Trophoblast cell (in vitro differentiated cells and primary cell): ENCODE measurements at regions not wholly inside any gene's neighbourhood (a gene's known extent, or its start where the extent isn't known, plus 50 kb on each side); places are given as distances from the start of the nearest gene placed in this dataset.

Experiments
- DNase-seq, 2 donors: peaks; one replicate each; pipeline ENCODE4 v3.0.0-alpha.2; 2016
- H2AFZ ChIP-seq: 2 replicates; pipeline ENCODE4 v1.6.1; 2013; ENCODE audit warnings: low read length, moderate library complexity, mild to moderate bottlenecking; ENCODE audit not compliant: insufficient read depth, poor library complexity
- H2AK5ac ChIP-seq: 2 replicates; pipeline ENCODE4 v1.6.1; 2013; ENCODE audit warnings: mild to moderate bottlenecking, low read length
- H2BK120ac ChIP-seq: 2 replicates; pipeline ENCODE4 v1.6.1; 2013; ENCODE audit warnings: low read length, mild to moderate bottlenecking, moderate library complexity; ENCODE audit not compliant: insufficient read depth, poor library complexity
- H2BK12ac ChIP-seq: 2 replicates; pipeline ENCODE4 v1.6.1; 2013; ENCODE audit warnings: mild to moderate bottlenecking, low read length, moderate library complexity
- H2BK5ac ChIP-seq: 2 replicates; pipeline ENCODE4 v1.6.1; 2013; ENCODE audit warnings: low read length, low read depth, moderate library complexity, mild to moderate bottlenecking; ENCODE audit not compliant: poor library complexity
- H3K14ac ChIP-seq: 2 replicates; pipeline ENCODE4 v1.6.1; 2013; ENCODE audit warnings: mild to moderate bottlenecking, low read length
- H3K18ac ChIP-seq: 2 replicates; pipeline ENCODE4 v1.6.1; 2013; ENCODE audit warnings: mild to moderate bottlenecking, low read length
- H3K23ac ChIP-seq: 2 replicates; pipeline ENCODE4 v1.6.1; 2013; ENCODE audit warnings: low read length
- H3K27ac ChIP-seq: 2 replicates; pipeline ENCODE4 v1.5.1; 2013; ENCODE audit warnings: low read depth, mild to moderate bottlenecking, inconsistent platforms, low read length, moderate library complexity
- H3K27me3 ChIP-seq: 2 replicates; pipeline ENCODE4 v1.6.1; 2013; ENCODE audit warnings: inconsistent platforms, mild to moderate bottlenecking, low read length, moderate library complexity; ENCODE audit not compliant: insufficient read depth
- H3K36me3 ChIP-seq, 2 experiments: 1 replicate in 1 of 2; 2 replicates in 1 of 2; pipeline ENCODE4 v1.6.1; 2013; ENCODE audit warnings: low read length in 2 of 2, mild to moderate bottlenecking in 2 of 2, moderate library complexity in 1 of 2; ENCODE audit not compliant: insufficient read depth in 2 of 2, control insufficient read depth in 1 of 2
- H3K4ac ChIP-seq: 2 replicates; pipeline ENCODE4 v1.6.1; 2013; ENCODE audit warnings: low read depth, mild to moderate bottlenecking, low read length, moderate library complexity
- H3K4me1 ChIP-seq, 2 experiments: 1 replicate in 1 of 2; 2 replicates in 1 of 2; pipeline ENCODE4 v1.6.1; 2013; ENCODE audit warnings: low read length in 2 of 2, mild to moderate bottlenecking in 2 of 2, moderate library complexity in 1 of 2; ENCODE audit not compliant: insufficient read depth in 2 of 2, control insufficient read depth in 1 of 2
- H3K4me2 ChIP-seq: 2 replicates; pipeline ENCODE4 v1.6.1; 2013; ENCODE audit warnings: inconsistent platforms, mild to moderate bottlenecking, low read length, moderate library complexity
- H3K4me3 ChIP-seq: 2 replicates; pipeline ENCODE4 v1.5.1; 2013; ENCODE audit warnings: mild to moderate bottlenecking, low read depth, low read length, inconsistent platforms
- H3K79me1 ChIP-seq: one replicate; pipeline ENCODE4 v1.6.1; 2013; ENCODE audit warnings: low read length
- H3K79me2 ChIP-seq: 2 replicates; pipeline ENCODE4 v1.6.1; 2013; ENCODE audit warnings: low read length, mild to moderate bottlenecking; ENCODE audit not compliant: control insufficient read depth, insufficient read depth, poor library complexity
- H3K9ac ChIP-seq: 2 replicates; pipeline ENCODE4 v1.6.1; 2013; ENCODE audit warnings: mild to moderate bottlenecking, low read length
- H3K9me3 ChIP-seq: 2 replicates; pipeline ENCODE4 v1.6.1; 2013; ENCODE audit warnings: low read depth, mild to moderate bottlenecking, control low read depth, inconsistent platforms, low read length; ENCODE audit not compliant: insufficient read depth
- H4K12ac ChIP-seq: 2 replicates; pipeline ENCODE4 v1.6.1; 2013; ENCODE audit warnings: low read depth, mild to moderate bottlenecking, low read length, moderate library complexity
- H4K8ac ChIP-seq: 2 replicates; pipeline ENCODE4 v1.6.1; 2013; ENCODE audit warnings: low read depth, mild to moderate bottlenecking, low read length, moderate library complexity
- H4K91ac ChIP-seq: one replicate; pipeline ENCODE4 v1.6.1; 2013; ENCODE audit warnings: low read depth, mild to moderate bottlenecking, low read length, moderate library complexity
- WGBS: extraction: QIAGEN DNeasy Blood & Tissue Kit; methylation state at CpG from one replicate; pipeline ENCODE4 v1.1.7; 2013; ENCODE audit warnings: missing lambda C conversion rate; ENCODE audit not compliant: insufficient read length, insufficient coverage; ENCODE audit errors: extremely low coverage; 5-methylcytosine and 5-hydroxymethylcytosine counted together

DNA sequence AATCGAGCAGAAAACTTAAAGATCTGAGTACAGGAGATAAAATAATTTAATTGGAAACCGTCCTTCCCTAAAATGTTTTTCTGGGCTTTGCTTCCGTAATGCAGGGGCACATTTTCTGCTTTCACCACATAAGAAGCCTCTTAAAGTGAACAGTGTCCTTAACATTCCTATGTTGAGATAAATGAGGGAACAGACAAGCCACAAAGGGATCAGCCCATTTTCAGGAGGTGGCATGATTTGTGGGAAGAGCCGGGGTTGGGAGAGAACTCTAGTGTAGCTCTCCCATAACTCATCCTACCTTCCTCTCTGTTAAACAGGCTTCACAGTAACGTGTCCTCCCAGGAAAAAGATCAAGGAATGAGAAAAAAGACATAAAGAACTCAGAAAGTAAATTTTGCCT, 56.9 kb upstream of the ACVR1C start:
- Histone ChIP-seq H2AFZ (no peak overlapping the region), H3K9ac (no peak overlapping the region), H3K23ac (no peak overlapping the region), H3K4ac (no peak overlapping the region), H4K12ac (no peak overlapping the region), H3K9me3 (no peaks in the 10 kb centered on the region), H3K27me3 (no peaks in the 10 kb centered on the region), H3K36me3 (no peaks in the 10 kb centered on the region), H2BK5ac (no peak overlapping the region), H3K79me2 (no peaks in the 10 kb centered on the region), H3K79me1 (no peaks in the 10 kb centered on the region), H3K4me3 (no peak overlapping the region), H3K14ac (no peak overlapping the region), H4K8ac (no peak overlapping the region), H2BK12ac (no peak overlapping the region), H4K91ac (no peak overlapping the region), H3K4me2 (no peak overlapping the region), H2AK5ac (no peak overlapping the region), H2BK120ac (peak overlapping the region; percentile 22), H3K4me1 (peaks cover 0 to 2% of the 10 kb centered on the region in 2 experiments), H3K18ac (no peak overlapping the region), H3K27ac (no peak overlapping the region)
- WGBS: no CpG with 5 or more reads among the region's 5 CpGs
- no peak for DNase-seq

DNA sequence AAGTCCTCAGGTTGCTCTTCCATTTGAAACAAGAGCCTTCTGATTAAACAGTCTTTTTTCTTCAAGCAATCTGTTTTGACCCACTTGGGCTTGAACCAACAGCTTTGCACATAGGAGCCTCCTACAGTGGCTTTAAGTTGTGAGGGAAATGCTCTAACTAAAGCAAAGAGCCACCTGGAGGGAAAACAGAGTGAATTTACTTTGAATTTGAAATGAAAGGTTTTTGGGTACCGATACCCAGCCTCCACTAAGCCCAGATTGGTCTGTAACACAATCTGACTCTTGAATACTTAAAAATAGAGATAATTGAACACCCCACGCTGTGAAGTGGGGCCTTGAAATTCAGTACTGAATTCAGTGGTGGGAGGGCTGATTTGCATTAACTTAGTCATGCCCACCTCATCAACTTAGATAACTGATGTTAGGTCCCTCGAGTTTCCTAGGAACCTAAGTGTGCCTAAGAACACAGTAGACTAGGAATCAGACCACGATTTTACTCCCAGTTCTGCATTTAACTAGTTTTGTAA, 56.3 kb upstream of the ACVR1C start:
- Histone ChIP-seq H4K8ac (no peak overlapping the region), H3K14ac (no peak overlapping the region), H3K36me3 (no peaks in the 10 kb centered on the region), H3K79me2 (no peaks in the 10 kb centered on the region), H2BK5ac (no peak overlapping the region), H2AK5ac (no peak overlapping the region), H3K9me3 (no peaks in the 10 kb centered on the region), H4K12ac (no peak overlapping the region), H3K23ac (no peak overlapping the region), H3K9ac (no peak overlapping the region), H2BK120ac (no peak overlapping the region), H3K79me1 (no peaks in the 10 kb centered on the region), H3K27ac (no peak overlapping the region), H4K91ac (no peak overlapping the region), H3K4me3 (no peak overlapping the region), H2BK12ac (no peak overlapping the region), H3K4me2 (no peak overlapping the region), H3K27me3 (no peaks in the 10 kb centered on the region), H3K4ac (no peak overlapping the region), H3K18ac (no peak overlapping the region), H3K4me1 (peaks cover 0 to 2% of the 10 kb centered on the region in 2 experiments), H2AFZ (no peak overlapping the region)
- no peak for DNase-seq
- WGBS: no CpG with 5 or more reads among the region's 4 CpGs
